ENCODE measurements at regions not wholly inside any gene's neighbourhood (a gene's known extent, or its start where the extent isn't known, plus 50 kb on each side); places are given as distances from the start of the nearest gene placed in this dataset.

DNA sequence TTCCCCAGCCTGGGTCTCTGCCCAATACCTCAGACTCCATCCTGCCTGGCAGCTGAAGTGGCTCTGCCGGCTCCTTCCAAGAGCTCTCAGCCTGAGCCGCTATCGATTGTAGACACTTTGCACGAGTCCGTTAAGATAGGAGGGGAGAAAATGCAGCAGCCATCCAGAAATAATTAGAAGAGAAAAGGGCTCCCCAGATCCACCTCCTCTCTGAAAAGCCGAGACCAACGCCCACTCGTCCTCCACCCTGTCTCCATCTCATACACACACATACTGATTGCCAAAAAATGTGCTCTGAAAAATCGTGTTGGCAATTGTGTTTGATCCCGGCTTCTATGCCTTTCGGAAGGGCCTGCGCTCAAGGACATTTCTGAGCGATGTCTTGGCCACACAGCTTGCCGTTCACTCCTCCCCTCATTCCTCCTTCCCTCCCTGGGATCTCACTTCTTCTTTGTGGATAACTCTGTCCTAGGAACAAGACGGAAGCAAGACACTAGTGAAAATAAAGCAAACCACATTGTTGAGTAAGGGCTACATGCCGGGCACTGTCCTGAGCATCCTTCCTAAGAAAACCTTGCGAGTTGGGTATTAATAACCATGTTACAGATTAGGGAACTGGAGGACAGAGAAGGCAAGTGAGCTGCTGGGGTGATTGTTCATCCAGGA is 372.8 kb upstream of the MYT1L start:
- DNase-seq: no peak

GRCh38 chr2:2703172-2703571 is 372.1 kb upstream of the MYT1L start:
- DNase-seq: peak; percentile 35

- no peak for DNase-seq
Measured at GRCh38 chr2:2702385-2702784, 371.3 kb upstream of the MYT1L start.

GRCh38 chr2:2701813-2702212 is 370.7 kb upstream of the MYT1L start:
- no peak for DNase-seq

GRCh38 chr2:2701176-2701781 is 370.2 kb upstream of the MYT1L start:
- DNase-seq: no peak

- no peak for DNase-seq
Measured at GRCh38 chr2:2699121-2699505, 368.0 kb upstream of the MYT1L start.

- DNase-seq: peak; percentile 65
Measured at GRCh38 chr2:2698182-2699120, 367.4 kb upstream of the MYT1L start.

DNA sequence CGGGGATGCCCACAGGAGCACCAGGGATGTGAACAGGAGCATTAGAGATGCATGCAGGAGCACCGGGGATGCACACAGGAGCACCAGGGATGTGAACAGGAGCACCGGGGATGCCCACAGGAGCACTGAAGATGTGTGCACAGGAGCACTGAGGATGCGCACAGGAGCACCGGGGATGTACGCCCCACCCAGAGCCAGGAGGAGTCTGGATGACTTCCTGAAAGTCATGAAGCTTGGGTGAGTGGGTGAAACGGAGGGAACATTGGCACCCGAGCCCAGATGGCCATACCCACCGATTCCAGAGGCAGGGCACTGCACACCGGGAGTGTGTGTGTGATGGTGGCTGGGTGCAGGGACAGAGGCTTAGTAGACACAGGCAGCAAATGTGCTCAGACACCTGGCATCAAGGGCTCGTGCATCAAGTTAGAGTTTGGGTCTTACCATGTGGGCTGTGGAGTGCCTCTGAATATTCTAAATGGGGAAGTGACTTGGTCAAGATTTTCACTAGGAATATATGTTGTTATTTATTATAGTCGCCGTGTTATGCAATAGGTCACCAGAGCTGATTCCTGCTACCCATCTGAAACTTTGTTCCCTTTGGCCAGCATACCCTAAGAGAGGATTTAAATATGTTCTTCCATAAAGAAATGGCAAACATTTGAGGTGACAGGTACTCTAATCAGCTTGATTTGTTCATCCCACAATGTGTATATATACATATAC is 365.8 kb upstream of the MYT1L start:
- no peak for DNase-seq

DNA sequence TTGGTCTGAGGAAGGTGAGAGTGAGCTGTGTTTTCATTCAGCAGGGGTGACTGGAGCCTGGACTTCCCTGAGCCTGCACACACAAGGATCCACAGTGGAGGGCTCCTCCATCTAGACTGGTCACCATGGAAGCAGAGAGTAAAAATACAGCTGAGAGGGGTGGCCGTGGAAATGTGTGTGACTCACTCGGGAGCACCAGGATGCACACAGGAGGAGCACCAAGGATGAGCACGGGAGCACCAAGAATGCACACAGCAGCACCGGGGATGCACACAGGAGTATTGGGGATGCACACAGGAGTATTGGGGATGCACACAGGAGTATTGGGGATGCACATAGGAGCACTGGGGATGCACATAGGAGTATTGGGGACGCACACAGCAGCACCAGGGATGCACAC is 365.2 kb upstream of the MYT1L start:
- no peak for DNase-seq

DNA sequence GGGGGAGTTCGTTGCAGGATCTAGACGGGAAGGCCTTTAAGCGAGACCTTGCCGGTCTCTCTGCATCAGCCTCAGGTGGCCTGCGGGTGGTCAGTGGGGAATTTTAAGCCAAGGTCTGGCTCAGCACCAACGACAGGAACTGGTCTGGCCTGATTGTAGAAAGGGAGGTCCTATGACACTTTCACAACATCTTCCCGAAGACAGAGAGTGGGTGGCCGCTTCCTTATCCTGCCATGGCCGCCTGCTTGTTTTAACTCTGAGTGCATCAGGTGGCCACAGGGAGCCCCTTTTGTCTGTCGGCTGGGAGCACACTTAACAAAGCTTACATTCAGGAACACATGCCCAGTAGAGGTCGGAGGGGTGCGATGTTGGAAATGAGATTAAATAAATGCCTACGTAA is 363.7 kb upstream of the MYT1L start:
- DNase-seq: no peak

GRCh38 chr2:2692599-2693389 is 361.7 kb upstream of the MYT1L start:
- DNase-seq: no peak

DNA sequence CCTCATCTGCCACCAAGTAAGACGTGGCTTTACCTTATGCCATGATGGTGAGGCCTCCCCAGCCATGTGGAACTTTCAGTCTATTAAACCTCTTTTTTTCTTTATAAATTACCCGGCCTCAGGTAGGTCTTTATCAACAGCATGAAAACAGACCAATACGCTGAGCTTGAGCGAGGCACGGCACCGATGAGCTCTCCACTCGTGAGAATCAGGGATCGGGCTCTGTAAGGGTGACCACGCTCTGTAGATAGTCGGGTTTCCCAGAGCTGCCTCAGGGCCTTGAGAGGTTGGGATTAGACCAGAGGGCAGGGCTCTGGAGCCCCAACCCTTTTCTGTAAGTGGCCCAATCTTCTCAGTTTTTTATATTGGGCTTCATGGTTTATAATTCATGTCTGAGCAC is 360.3 kb upstream of the MYT1L start:
- no peak for DNase-seq

DNA sequence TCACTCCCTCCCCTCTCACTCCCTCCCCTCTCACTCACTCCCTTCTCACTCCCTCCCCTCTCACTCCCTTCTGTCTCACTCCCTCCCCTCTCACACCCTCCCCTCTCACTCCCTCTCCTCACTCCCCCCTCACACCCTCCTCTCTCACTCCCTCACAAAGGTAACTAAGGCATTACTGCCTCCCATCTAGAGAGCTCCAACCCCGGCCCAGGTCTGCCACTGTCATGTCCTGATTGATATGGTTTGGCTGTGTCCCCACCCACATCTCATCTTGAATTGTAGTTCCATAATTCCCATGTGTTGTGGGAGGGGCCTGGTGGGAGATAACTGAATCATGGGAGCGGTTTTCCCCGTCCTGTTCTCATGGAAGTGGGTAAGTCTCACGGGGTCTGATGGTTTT is 359.9 kb upstream of the MYT1L start:
- DNase-seq: no peak

GRCh38 chr2:2689306-2689705 is 358.2 kb upstream of the MYT1L start:
- DNase-seq: no peak

- no peak for DNase-seq
Measured at GRCh38 chr2:2688254-2688653, 357.2 kb upstream of the MYT1L start.

DNA sequence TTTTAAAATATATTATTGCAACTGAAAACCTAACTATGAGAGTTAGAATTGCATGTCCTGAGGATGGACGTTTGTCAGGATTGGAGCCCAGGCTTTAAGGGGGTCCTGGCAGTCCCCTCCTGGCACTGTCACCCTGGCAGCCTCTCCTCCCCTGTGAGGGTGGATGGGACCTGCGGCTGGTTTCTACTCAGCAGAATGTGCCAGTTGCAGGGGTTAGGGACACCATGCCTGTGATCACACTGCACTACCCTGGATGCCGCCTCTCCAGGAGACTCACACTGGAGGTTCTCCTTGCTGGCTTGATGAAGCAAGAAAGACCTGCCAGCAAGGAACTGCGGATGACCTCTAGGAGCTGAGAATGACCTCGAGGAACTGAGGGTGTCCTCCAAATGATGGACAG is 356.7 kb upstream of the MYT1L start:
- no peak for DNase-seq

DNA sequence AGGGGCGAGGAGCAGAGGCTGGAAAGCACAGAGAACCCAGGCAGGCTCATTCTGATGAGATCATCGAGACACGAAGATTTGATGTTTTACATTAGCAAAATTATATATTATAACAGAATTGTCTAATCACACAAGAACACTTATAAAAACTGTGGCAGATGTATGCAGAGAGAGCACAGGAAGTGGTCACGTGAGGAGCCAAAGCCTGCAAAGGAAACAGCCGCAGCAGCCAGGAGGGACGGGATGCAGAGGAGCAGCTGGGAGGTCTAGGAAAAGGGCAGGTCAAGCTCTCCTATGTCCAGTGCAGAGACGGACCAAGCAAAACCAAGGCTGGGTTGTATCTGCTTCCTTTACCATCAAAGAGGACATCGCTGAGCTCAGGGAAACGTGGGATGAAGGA is 355.1 kb upstream of the MYT1L start:
- peak; percentile 55 for DNase-seq

DNA sequence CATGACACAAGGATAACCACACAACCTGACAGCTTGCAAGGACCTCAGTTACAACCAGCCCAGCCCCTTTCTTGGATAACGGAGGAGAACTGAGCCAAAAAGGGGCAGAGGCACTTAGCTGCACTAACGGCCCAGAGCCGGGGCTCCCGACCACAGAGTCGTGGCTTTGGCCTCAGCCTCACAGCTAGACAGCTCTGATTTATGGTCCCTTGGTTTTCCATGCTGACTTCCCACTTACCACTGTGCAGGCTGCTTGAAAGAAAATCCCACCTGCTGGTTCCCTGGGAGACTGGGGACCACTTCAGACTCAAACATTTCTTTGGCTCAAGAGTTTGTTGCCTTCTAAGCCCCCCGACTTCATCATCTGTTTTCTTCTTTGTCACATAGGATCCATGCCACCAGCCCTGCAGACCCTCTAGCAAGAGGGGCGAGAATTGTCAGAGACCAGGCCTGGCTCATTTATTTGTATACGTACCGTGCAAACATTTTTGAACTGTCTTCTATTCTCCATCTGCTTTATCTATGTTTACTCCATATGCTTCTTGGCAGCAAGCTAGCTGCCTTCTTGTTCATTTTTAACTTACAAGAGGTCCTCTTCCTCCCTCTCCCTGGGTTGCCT is 352.6 kb upstream of the MYT1L start:
- peak; percentile 24 for DNase-seq

DNA sequence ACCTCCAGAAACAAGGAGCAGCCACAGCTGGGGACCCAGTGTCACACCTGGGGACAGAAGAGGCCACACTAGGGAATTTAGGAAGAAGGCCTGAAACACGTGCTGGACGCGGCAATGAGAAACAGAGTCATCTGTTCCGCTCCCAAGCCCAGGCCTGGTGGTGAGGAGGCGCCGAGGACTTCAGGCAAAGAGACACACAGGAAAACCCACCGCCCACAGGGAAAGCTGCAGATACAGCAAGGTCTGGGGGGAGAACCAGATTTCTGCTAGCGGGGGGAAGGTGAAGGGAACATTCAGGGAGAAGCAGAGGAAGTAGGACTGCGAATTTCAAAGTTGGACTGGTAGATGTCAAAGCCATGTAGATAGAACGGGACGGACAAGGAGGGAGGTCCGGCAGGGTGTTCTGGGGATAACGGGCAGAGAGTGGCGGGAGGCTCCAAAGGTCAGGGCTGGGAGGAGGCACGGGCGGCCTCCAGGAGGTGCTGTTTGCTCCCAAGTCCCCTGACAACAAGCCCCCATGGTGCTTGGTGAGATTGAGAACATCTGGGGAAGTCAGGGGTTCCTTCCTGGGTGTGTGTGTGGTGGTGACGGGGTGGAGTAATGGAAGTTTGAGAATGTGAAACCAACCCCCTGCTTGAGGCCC is 351.7 kb upstream of the MYT1L start:
- no peak for DNase-seq

DNA sequence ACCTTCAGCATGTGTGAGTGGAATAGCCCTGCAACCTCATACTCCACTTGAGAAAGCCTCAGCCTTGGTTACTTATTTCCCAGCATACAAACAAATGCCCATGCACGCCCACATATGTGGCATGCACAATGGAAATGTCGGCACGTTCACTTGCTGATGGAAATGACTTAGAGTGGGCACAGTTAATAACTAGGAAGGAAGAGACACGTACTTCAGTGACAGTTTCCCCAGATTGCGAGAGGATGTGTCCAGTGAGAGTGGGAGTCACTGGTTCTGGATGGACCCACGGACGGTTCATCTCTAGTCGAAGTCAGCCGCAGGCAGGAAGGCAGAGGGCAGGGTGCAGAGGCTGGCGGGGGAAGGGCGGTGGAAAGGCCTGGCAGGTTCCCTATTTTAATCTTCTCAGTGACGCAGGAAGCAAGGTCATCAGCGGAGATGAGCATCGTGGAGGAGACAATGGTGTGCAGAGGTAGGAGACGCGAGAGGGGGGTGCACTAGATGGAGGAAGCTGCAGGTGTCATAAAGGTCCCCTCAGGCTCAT is 350.7 kb upstream of the MYT1L start:
- peak; percentile 49 for DNase-seq

- no peak for DNase-seq
Measured at GRCh38 chr2:2681085-2681484, 350.0 kb upstream of the MYT1L start.

All from hematopoietic multipotent progenitor cell treated with erythropoietin and hydrocortisone succinate and interleukin-3 and kit ligand, for 4 days (in vitro differentiated cells).